ENCODE measurements at regions not wholly inside any gene's neighbourhood (a gene's known extent, or its start where the extent isn't known, plus 50 kb on each side); places are given as distances from the start of the nearest gene placed in this dataset.
"Not testable (repeated sequence)": the region's sequence is repeated elsewhere in the genome, so short reads cannot be mapped to it uniquely, and the experiment has no call there.

GRCh38 chr18:42334931-42335330, 379.9 kb downstream of the PIK3C3 start:
- DNase-seq, result no peak

GRCh38 chr18:42336139-42336538, 381.1 kb downstream of the PIK3C3 start:
- no peak for DNase-seq

GRCh38 chr18:42337337-42337736, 382.3 kb downstream of the PIK3C3 start:
- not testable (repeated sequence) for DNase-seq

GRCh38 chr18:42338683-42339082, 383.6 kb downstream of the PIK3C3 start:
- DNase-seq, result no peak

- no peak for DNase-seq
Measured at GRCh38 chr18:42339372-42339771, 384.3 kb downstream of the PIK3C3 start.

- DNase-seq, result no peak
Measured at GRCh38 chr18:42340423-42341009, 385.5 kb downstream of the PIK3C3 start.

- DNase-seq, result no peak
Measured at GRCh38 chr18:42341423-42341822, 386.4 kb downstream of the PIK3C3 start.

- DNase-seq, result no peak
Measured at GRCh38 chr18:42348722-42349121, 393.7 kb downstream of the PIK3C3 start.

GRCh38 chr18:42351455-42351854, 396.4 kb downstream of the PIK3C3 start:
- DNase-seq, result no peak

- no peak for DNase-seq
Measured at GRCh38 chr18:42360716-42361115, 405.7 kb downstream of the PIK3C3 start.

- DNase-seq, result no peak
Measured at GRCh38 chr18:42363446-42364441, 408.7 kb downstream of the PIK3C3 start.

GRCh38 chr18:42364766-42365165, 409.7 kb downstream of the PIK3C3 start:
- DNase-seq, result no peak

GRCh38 chr18:42365591-42365990, 410.6 kb downstream of the PIK3C3 start:
- no peak for DNase-seq

- no peak for DNase-seq
Measured at GRCh38 chr18:42373584-42373983, 418.6 kb downstream of the PIK3C3 start.

GRCh38 chr18:42374961-42375360, 419.9 kb downstream of the PIK3C3 start:
- DNase-seq, result no peak

- DNase-seq, result not testable (repeated sequence)
Measured at GRCh38 chr18:42378854-42379253, 423.8 kb downstream of the PIK3C3 start.

- not testable (repeated sequence) for DNase-seq
Measured at GRCh38 chr18:42381236-42381635, 426.2 kb downstream of the PIK3C3 start.

GRCh38 chr18:42392416-42392815, 437.4 kb downstream of the PIK3C3 start:
- DNase-seq, result no peak

- DNase-seq, result no peak
Measured at GRCh38 chr18:42392926-42393325, 437.9 kb downstream of the PIK3C3 start.

GRCh38 chr18:42394238-42394637, 439.2 kb downstream of the PIK3C3 start:
- DNase-seq, result no peak

- no peak for DNase-seq
Measured at GRCh38 chr18:42401131-42401673, 446.2 kb downstream of the PIK3C3 start.

GRCh38 chr18:42404151-42404550, 449.1 kb downstream of the PIK3C3 start:
- DNase-seq, result no peak

GRCh38 chr18:42409005-42409404, 454.0 kb downstream of the PIK3C3 start:
- no peak for DNase-seq

- DNase-seq, result no peak
Measured at GRCh38 chr18:42412281-42412680, 457.2 kb downstream of the PIK3C3 start.

Data from NCI-H748 treated with DMSO at 0.1 percent for 48 hours (cell line).